ENCODE measurements at regions not wholly inside any gene's neighbourhood (a gene's known extent, or its start where the extent isn't known, plus 50 kb on each side); places are given as distances from the start of the nearest gene placed in this dataset.
A peak's percentile ranks its signal among the peaks of the same experiment; 100 is the strongest.

DNA sequence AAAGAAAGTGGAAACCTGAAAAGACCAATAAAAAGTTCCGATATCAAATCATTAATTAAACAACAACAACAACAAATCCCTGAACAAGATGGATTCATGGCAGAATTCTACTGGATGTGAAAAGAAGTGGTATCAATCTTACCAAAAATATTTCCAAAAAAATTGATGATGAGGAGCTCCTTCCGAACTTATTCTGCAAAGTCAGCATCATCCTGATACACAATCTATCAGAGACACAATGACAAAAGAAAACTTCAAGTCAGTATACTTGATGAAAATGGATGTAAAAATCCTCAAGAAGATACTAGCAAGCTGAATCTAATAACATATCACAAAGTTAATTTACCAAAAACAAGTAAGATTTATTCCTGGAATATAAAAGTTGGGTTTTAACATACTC, 881.8 kb downstream of the SI start:
- Histone ChIP-seq H3K27ac (ENCODE audit: low read depth, low read length) (no peak overlapping the region), H3K4me3 (ENCODE audit: low read length) (peak overlapping the region; percentile 24), H3K27me3 (ENCODE audit: control insufficient read depth, insufficient read depth, low read length, poor library complexity, severe bottlenecking) (no peaks in the 10 kb centered on the region), H3K9me3 (ENCODE audit: control insufficient read depth, low read length) (no peaks in the 10 kb centered on the region), H3K9ac (ENCODE audit: extremely low read depth, low read length, poor library complexity, severe bottlenecking) (no peak overlapping the region), H3K4me1 (ENCODE audit: control insufficient read depth, insufficient read depth, low read length) (peaks cover 3% of the 10 kb centered on the region), H3K36me3 (ENCODE audit: control insufficient read depth, insufficient read depth, low read length) (peaks cover 83% of the 10 kb centered on the region)
- H3K36me3 Mint-ChIP-seq (ENCODE audit: low read depth), result peaks cover 34% of the 10 kb centered on the region
- TF ChIP-seq, protein P1, sequence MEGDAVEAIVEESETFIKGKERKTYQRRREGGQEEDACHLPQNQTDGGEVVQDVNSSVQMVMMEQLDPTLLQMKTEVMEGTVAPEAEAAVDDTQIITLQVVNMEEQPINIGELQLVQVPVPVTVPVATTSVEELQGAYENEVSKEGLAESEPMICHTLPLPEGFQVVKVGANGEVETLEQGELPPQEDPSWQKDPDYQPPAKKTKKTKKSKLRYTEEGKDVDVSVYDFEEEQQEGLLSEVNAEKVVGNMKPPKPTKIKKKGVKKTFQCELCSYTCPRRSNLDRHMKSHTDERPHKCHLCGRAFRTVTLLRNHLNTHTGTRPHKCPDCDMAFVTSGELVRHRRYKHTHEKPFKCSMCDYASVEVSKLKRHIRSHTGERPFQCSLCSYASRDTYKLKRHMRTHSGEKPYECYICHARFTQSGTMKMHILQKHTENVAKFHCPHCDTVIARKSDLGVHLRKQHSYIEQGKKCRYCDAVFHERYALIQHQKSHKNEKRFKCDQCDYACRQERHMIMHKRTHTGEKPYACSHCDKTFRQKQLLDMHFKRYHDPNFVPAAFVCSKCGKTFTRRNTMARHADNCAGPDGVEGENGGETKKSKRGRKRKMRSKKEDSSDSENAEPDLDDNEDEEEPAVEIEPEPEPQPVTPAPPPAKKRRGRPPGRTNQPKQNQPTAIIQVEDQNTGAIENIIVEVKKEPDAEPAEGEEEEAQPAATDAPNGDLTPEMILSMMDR (conservative IDR thresholded peaks at IDR 0.05), result no peak
- H3K4me3 Mint-ChIP-seq, result no peak overlapping the region
- H3K9me3 Mint-ChIP-seq, result no peaks in the 10 kb centered on the region
- H3K4me1 Mint-ChIP-seq, result peaks cover 35% of the 10 kb centered on the region
- no peaks in the 10 kb centered on the region for H3K27me3 Mint-ChIP-seq (ENCODE audit: insufficient read depth)
- WGBS, 2 experiments (ENCODE audit: insufficient coverage in 1 of 2, insufficient read length in 1 of 2), result 100% methylated on average over 2 of the region's 2 CpGs; no CpG with 5 or more reads in 1 of the 2 experiments
- no peak for DNase-seq
- H3K27ac Mint-ChIP-seq, result no peak overlapping the region

DNA sequence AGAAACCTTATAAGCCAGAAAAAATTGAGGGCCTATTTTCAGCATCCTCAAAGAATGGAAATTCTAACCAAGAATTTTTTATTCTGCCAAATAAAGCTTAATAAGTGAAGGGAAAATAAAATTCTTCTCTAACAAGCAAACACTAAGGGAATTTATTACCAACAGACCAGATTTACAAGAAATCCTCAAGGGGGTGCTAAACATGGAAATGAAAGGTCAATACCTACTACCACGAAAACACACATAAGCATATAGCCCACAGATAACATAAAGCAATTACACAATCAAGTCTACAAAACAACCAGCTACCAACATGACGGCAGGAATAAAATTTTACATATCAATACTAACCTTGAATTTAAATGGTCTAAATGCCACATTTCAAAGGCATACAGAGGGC, 883.5 kb downstream of the SI start:
- no peak overlapping the region for H3K4me3 Mint-ChIP-seq
- Histone ChIP-seq H3K36me3 (ENCODE audit: control insufficient read depth, insufficient read depth, low read length) (peaks cover 92% of the 10 kb centered on the region), H3K4me1 (ENCODE audit: control insufficient read depth, insufficient read depth, low read length) (no peaks in the 10 kb centered on the region), H3K4me3 (ENCODE audit: low read length) (no peak overlapping the region), H3K27me3 (ENCODE audit: control insufficient read depth, insufficient read depth, low read length, poor library complexity, severe bottlenecking) (no peaks in the 10 kb centered on the region), H3K27ac (ENCODE audit: low read depth, low read length) (no peak overlapping the region), H3K9me3 (ENCODE audit: control insufficient read depth, low read length) (no peaks in the 10 kb centered on the region), H3K9ac (ENCODE audit: extremely low read depth, low read length, poor library complexity, severe bottlenecking) (no peak overlapping the region)
- H3K4me1 Mint-ChIP-seq, result peaks cover 31% of the 10 kb centered on the region
- no peaks in the 10 kb centered on the region for H3K27me3 Mint-ChIP-seq (ENCODE audit: insufficient read depth)
- H3K9me3 Mint-ChIP-seq, result no peaks in the 10 kb centered on the region
- TF ChIP-seq, protein P1 (conservative IDR thresholded peaks at IDR 0.05), result peak; percentile 69
- H3K27ac Mint-ChIP-seq, result no peak overlapping the region
- H3K36me3 Mint-ChIP-seq (ENCODE audit: low read depth), result peaks cover 39% of the 10 kb centered on the region
- DNase-seq, result no peak
- 84% methylated on average over 2 of the region's 2 CpGs; no CpG with 5 or more reads in 1 of the 2 experiments for WGBS, 2 experiments (ENCODE audit: insufficient coverage in 1 of 2, insufficient read length in 1 of 2)

DNA sequence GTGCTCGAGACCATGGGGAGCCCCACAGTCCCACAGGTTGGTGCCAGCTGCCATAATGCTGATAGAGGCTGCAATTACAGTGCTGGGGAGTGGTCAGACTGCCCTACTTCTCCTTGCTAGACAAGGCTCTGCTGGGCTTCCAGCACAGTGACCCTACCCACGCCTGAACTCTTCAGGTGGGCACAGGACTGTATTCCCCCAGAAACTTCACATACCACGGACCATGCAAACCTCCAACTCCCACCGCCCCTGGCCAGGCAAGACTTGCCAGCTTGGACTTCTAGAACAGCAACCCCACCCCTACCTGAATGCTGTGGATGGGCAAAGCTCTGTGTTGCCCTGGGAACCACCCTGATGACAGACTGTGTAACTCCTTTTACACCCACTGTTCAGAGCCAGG, 885.3 kb downstream of the SI start:
- H3K9me3 Mint-ChIP-seq, result no peaks in the 10 kb centered on the region
- H3K27me3 Mint-ChIP-seq (ENCODE audit: insufficient read depth), result no peaks in the 10 kb centered on the region
- DNase-seq, result no peak
- peaks cover 23% of the 10 kb centered on the region for H3K4me1 Mint-ChIP-seq
- Histone ChIP-seq H3K9me3 (ENCODE audit: control insufficient read depth, low read length) (no peaks in the 10 kb centered on the region), H3K9ac (ENCODE audit: extremely low read depth, low read length, poor library complexity, severe bottlenecking) (no peak overlapping the region), H3K36me3 (ENCODE audit: control insufficient read depth, insufficient read depth, low read length) (peaks cover 95% of the 10 kb centered on the region), H3K27me3 (ENCODE audit: control insufficient read depth, insufficient read depth, low read length, poor library complexity, severe bottlenecking) (no peaks in the 10 kb centered on the region), H3K4me3 (ENCODE audit: low read length) (no peak overlapping the region), H3K27ac (ENCODE audit: low read depth, low read length) (no peak overlapping the region), H3K4me1 (ENCODE audit: control insufficient read depth, insufficient read depth, low read length) (no peaks in the 10 kb centered on the region)
- TF ChIP-seq, protein P1 (conservative IDR thresholded peaks at IDR 0.05), result no peak
- H3K4me3 Mint-ChIP-seq, result no peak overlapping the region
- WGBS, 2 experiments (ENCODE audit: insufficient coverage in 1 of 2, insufficient read length in 1 of 2), result 66 to 69% methylated on average over 4 of the region's 4 CpGs
- H3K27ac Mint-ChIP-seq, result no peak overlapping the region
- peaks cover 40% of the 10 kb centered on the region for H3K36me3 Mint-ChIP-seq (ENCODE audit: low read depth)
